ENCODE measurements at regions not wholly inside any gene's neighbourhood (a gene's known extent, or its start where the extent isn't known, plus 50 kb on each side); places are given as distances from the start of the nearest gene placed in this dataset.

DNA sequence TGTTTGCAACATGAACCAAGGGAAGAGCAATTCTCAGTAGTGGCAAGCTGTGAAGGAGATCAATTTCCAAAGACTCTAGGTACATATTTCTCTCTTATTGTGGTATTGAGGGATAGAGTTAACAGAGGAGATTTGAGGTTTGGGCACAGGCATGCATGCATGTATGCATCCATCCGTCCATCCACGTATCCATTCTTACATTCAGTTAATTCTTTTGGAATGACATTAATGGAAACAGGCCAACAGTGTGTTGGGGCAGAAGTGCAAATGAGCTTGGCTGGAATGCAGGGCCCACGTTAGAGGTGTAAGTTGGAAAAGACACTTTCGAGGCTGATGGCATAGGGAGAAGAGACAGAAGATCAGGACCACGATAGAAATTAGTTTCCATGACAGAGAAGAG, 216.9 kb upstream of the PELI2 start:
- TF ChIP-seq CTCF (IDR thresholded peaks at IDR 0.05), result no peak
- no peak for TF ChIP-seq POLR2A (IDR thresholded peaks at IDR 0.05)
